Fibroblast of skin of abdomen (primary cell): ENCODE measurements at regions not wholly inside any gene's neighbourhood (a gene's known extent, or its start where the extent isn't known, plus 50 kb on each side); places are given as distances from the start of the nearest gene placed in this dataset.
A peak's percentile ranks its signal among the peaks of the same experiment; 100 is the strongest.
"Not testable (repeated sequence)": the region's sequence is repeated elsewhere in the genome, so short reads cannot be mapped to it uniquely, and the experiment has no call there.

Experiments used
- DNase-seq: peaks from one replicate; pipeline ENCODE4 v3.0.0-alpha.2; 2013

- peak; percentile 58 for DNase-seq
Observed at GRCh38 chr1:208475449-208475848, 231.3 kb upstream of the PLXNA2 start.

- peak; percentile 42 for DNase-seq
Observed at GRCh38 chr1:208475951-208476845, 232.0 kb upstream of the PLXNA2 start.

GRCh38 chr1:208476846-208477170, 232.6 kb upstream of the PLXNA2 start:
- no peak for DNase-seq

DNA sequence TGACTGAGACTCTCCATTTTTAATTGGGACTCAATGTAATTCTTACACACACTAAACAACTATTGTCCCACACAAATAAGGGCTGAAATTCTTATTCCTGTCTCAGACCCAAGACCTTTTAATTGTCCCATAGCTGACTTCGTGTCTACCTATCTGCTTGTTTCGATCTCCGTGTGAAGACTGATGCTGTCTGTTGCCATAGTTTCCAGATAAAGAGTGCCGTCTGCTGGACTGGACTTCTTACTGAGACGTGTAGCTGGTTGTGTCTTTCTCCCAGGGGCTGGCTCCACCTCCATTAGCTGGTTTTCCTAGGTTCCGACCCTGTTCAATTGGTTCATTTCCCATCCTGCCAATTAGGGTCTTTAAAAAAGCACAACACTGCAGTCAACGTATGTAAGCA, 235.3 kb upstream of the PLXNA2 start:
- no peak for DNase-seq

- no peak for DNase-seq
Observed at GRCh38 chr1:208485512-208485911, 241.3 kb upstream of the PLXNA2 start.

DNA sequence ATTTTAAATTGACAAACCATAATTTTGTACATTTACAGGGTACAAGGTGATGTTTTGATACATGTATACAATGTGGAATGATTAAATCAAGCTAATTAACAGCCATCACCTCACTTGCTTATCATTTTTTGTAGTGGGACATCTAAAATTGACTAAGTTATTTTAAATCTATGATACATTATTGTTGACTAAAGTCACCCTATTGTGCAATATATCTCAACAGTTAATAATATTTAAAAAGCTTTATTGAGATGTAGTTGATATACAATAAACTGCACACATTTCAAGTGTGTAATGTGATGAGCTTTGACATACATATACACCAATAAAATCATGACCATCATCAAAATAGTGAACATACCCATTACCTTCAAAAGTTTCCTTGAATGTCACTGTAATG, 242.5 kb upstream of the PLXNA2 start:
- DNase-seq, result no peak

DNA sequence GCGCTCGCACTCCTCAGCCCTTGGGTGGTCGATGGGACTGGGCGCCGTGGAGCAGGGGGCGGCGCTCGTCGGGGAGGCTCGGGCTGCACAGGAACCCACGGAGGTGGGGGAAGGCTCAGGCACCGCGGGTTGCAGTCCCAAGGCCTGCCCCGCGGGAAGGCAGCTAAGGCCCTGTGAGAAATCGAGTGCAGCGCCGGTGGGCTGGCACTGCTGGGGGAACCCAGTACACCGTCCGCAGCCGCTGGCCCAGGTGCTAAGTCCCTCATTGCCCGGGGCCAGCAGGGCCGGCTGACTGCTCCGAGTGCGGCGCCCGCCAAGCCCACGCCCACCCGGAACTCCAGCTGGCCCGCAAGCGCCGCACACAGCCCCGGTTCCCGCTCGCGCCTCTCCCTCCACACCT, 244.2 kb upstream of the PLXNA2 start:
- not testable (repeated sequence) for DNase-seq

DNA sequence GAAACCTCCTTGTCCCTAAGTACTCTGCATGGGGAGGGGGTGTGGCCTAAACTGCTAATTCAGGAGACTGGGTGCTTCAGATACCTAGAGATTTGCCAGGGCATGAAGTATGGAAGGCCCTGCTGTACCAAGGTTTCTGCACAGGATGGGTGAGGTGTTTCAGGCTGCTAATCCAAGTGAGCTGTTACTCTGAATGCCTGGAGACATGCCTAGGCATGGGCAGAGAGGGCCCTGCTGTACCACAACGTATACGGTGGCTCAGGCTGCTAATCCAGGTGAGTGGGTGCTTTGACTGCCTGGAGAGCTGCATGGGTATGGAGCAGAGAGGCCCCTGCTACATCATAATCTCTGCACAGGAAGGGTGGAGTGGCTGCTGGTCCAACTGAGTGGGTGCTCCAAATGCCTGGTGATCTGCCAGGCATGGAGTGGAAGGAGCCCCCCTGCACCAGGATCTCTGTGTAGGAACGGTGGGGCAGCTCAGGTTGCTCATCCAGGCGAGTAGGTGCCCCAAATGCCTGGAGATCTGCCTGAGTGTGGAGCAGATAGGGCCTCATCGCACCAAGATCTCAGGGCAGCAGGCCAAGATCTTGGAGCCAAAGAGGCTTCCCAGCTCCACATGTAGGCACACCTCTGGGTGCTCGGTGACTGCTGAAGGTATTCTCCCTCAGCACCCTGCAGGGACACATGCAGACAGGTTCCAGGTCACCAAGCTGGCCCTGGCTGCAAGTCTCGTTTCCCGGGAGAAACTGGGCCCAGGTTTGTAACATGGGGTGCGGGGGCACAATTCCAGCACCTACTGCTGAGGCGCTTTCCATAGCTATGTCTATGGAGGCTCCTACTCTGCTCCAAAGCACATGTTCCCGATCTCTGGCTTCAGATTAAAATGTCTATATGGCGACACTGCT, 252.5 kb upstream of the PLXNA2 start:
- no peak for DNase-seq

DNA sequence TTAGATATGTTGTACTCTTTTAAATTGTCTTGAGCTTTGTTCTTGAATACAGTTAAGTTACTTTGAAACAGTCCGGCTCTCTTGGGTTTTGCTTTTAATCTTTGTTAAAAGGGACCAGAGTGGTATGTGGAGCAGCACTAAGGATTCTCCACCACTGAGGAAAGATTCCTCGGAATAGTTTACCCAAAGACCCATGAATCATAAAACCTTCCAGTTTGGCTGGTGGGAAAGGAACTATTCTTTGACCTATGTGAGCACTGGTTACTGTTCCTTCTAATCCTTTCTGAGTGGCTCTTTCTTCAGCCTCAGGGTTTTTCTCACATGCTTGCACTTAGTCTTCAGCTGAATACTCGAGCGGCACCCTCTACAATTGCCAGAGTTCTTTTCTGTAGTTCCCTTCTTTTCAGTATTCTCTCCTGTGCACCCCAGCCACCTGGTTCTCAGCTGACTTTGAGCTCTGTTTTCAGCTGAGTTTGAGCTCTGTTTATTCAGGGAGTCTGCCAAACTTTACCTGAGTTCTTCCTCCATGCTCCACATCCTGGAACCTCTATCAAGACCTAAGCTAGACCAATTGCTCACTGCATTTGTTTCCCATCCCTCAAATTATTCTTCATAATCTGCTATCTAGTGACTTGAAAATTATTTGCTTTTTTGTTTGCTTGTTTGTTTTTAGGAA, 253.8 kb upstream of the PLXNA2 start:
- DNase-seq, result no peak

GRCh38 chr1:208499026-208499425, 254.8 kb upstream of the PLXNA2 start:
- no peak for DNase-seq

- no peak for DNase-seq
Observed at GRCh38 chr1:208499601-208500000, 255.4 kb upstream of the PLXNA2 start.

- no peak for DNase-seq
Observed at GRCh38 chr1:208500375-208500774, 256.2 kb upstream of the PLXNA2 start.

DNA sequence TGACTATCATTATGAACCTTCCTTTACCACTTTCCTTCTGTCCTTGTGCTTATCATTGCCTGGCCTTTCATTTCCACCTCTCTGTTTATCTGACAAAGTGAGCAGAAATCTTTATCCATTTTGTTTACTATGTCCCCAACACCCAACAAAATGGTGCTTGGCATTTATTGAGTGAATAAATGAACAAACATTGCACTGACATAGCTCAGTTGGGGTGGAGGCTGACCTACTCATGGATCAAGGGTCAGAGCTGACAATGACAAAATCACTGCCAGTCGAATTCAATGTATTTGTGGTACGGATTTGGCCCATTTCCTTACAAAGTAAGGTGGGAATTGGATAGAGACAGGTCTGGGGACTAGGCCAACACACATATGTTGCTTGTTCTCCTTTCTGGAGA, 257.4 kb upstream of the PLXNA2 start:
- no peak for DNase-seq

- no peak for DNase-seq
Observed at GRCh38 chr1:208503787-208504186, 259.6 kb upstream of the PLXNA2 start.

DNA sequence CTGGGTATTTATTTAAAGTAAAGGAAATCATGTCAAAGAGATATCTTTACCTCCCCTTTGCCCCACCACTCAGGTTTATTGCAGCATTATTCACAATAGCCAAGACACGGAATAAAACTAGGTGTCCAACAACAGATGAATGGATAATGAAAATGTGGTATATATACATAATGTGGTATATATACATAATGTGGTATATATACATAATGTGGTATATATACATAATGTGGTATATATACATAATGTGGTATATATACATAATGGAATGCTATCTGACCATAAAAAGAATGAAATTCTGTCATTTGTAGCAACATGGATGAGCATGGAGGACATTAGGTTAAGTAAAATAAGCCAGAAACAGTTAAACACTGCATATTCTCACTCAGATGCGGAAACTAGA, 262.6 kb upstream of the PLXNA2 start:
- DNase-seq, result no peak

DNA sequence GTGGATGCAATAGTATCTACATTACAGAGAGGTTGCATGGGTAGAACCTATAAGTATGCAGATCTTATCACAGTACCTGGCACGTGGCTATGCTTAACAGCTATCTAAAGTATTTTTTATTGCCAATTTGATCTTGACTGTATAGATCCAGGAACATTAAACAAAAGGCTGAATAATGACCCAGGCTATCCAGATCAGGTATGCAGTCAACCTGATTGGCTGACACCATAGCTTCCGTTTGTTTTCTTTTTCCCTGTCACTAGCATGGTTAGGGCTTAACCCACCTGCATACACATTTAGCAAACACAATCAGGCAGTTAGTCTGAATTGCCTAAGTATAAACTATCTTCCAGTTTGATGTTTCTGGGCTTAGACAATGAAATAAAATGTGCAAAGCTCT, 264.9 kb upstream of the PLXNA2 start:
- DNase-seq, result no peak

GRCh38 chr1:208510192-208510952, 266.2 kb upstream of the PLXNA2 start:
- DNase-seq, result peak; percentile 79

DNA sequence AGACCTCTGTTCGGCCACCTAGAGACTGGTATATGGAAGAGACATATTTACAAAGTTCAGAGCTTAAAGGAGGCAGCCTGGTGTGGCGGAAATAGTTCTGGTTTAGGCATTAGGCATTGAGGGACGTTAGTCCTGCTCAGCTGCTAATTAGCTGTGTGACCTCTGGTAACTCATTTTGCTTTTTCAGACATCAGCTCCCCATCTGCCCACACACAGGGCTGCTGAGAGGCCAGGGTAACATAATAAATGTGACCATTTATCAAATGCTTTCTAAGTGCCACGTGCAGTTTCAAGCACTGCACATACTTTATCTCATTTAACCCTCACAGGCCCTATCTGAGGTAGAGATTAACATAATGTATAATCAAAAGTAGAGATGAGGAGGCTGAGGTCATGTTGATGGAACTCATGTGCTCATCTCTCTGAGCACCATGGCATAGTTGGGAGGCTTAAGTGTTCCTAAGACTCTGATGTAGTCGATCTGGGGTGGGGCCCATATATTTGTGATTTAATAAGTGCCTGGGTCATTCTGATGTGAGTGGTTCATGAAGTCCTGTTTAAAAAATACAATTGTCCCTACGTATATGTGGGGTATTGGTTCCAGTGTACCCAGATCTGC, 267.2 kb upstream of the PLXNA2 start:
- no peak for DNase-seq

- DNase-seq, result peak; percentile 22
Observed at GRCh38 chr1:208513799-208514198, 269.6 kb upstream of the PLXNA2 start.

DNA sequence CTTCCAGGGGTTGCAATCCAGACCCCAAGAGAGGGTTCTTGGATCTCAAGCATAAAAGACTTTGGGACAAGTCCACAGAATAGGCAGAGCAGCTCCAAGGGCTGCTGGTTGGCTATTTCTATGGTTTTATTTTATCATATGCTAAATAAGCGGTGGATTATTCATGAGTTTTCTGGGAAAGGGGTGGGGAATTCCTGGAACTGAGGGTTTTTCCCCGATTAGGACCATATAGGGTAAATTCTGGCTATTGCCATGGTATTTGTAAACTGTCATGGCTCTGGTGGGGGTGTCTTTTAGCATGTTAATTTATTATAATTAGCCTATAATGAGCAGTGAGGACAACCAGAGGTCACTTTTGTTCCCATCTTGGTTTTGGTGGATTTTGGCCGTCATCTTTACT, 270.9 kb upstream of the PLXNA2 start:
- DNase-seq, result no peak

- no peak for DNase-seq
Observed at GRCh38 chr1:208516780-208517179, 272.6 kb upstream of the PLXNA2 start.
